HG02973 (cell line): ENCODE measurements at regions not wholly inside any gene's neighbourhood (a gene's known extent, or its start where the extent isn't known, plus 50 kb on each side); places are given as distances from the start of the nearest gene placed in this dataset.

Experiments
- ATAC-seq: cut with Tn5 transposase; IDR thresholded peaks from one replicate; pipeline ENCODE4 v1.9.1; 2021; ENCODE audit warnings: moderate library complexity; ENCODE audit not compliant: unreplicated experiment

GRCh38 chr6:134470457-134470975, 152.6 kb upstream of the SGK1 start:
- ATAC-seq, result no peak

GRCh38 chr6:134469702-134470456, 152.0 kb upstream of the SGK1 start:
- no peak for ATAC-seq

- ATAC-seq, result no peak
These were observed 150.7 kb upstream of the SGK1 start for GRCh38 chr6:134468633-134469032.

- ATAC-seq, result no peak
These were observed 149.7 kb upstream of the SGK1 start for GRCh38 chr6:134467620-134468019.

DNA sequence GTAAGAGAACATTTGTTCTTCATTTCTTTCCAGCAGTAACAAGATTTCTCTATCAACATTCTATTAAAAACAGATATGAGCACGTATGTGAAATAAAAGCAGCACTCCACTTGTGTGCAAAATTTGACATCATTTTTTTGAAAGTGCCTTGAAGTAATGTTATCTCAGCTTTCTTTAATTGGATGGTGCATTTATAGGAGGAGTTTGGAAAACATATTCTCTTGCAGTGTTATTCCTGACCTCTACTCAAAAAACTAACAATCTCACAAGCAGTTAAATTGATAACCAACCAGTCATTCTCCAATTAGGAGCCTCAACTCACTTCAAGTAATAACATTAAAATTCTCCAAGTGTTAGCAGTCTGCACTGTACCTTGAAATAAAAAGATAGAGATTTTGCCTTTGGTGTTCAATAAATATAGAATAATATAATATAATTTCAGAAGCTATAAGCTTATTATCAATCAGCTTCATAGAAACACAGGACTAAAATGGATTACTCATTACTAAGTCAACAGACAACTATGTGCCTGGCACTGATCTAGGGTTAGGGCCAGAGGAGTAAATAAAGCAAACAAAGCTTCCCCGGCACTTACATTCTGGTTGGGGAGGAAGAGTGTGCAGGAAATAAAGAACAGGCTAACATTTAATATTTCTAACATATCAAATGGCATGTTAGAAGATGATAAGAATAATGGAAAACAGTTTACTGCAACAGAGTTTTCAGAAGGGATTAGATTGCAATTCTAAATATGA, 149.0 kb upstream of the SGK1 start:
- ATAC-seq, result no peak

- ATAC-seq, result no peak
These were observed 146.9 kb upstream of the SGK1 start for GRCh38 chr6:134464690-134465411.

- ATAC-seq, result no peak
These were observed 141.1 kb upstream of the SGK1 start for GRCh38 chr6:134458857-134459657.

- ATAC-seq, result no peak
These were observed 140.0 kb upstream of the SGK1 start for GRCh38 chr6:134457941-134458340.

DNA sequence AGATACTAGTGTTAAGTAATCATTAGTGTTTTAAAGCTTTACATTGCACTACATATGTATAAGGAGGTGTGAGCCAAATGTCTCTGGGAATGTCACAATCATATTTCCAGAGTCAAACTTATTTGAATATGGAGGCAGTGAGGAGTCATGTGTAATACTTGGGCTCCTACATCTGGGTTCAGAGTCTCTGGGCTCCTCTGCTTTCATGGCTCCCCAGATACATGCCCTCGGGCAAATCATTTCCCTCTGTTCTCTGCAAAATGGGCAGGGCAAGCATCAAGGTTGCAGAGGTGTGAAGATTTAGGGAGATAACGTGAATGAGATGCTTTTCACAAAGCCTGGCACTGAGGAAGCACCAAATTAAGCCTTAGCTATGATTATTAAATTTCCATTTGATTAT, 138.3 kb upstream of the SGK1 start:
- no peak for ATAC-seq

GRCh38 chr6:134455319-134455718, 137.4 kb upstream of the SGK1 start:
- ATAC-seq, result no peak

DNA sequence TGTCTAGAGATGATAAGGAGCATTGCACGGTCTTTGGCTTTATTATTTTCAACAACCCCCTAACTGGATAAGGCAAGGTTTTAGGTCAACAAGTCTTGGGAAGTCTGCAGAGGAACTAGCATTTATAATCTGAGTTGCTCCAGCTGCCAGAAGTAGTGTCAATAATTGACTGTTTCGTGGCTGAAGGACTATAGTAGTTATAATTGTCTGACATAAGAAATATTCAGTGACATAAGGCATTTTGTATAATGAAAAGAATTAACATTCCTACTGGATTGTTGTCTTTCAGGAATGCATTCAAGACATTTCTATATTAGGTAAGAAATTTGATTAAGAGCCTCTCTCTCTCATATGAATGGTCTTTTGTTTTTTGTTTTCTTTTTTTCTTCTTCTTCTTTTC, 136.9 kb upstream of the SGK1 start:
- no peak for ATAC-seq

DNA sequence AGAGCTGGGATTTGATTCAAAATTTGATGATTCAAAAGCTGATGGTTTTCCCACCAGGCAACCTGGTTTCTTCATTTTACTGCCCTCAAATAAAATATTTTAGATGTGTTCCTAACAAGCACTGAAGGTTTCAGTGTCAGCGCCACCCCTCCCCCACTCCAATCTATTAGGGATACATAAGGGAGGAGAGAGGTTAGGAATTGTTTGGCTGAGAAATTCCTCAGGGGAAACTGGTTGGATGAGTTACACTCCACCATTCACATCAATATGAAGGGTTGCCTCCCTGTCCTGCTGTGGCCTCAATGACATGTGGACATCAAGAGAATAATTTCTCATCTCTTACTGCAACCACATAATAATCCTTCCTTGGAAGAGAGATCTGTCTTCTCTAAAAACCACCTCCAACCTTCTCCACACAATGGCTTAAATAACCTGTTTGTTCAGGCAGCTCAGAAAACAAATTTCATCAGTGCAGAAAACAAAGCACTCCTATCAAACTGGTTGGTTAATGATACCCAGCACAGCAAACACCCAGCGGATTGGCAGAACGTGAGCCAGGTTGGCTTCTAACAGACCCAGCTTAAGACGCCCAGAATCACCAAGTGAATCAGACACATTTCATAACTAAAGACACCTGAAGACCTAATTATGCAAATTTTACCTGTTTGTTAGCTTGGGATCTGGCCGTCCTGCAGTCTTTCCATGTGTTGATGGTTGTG, 136.0 kb upstream of the SGK1 start:
- no peak for ATAC-seq

DNA sequence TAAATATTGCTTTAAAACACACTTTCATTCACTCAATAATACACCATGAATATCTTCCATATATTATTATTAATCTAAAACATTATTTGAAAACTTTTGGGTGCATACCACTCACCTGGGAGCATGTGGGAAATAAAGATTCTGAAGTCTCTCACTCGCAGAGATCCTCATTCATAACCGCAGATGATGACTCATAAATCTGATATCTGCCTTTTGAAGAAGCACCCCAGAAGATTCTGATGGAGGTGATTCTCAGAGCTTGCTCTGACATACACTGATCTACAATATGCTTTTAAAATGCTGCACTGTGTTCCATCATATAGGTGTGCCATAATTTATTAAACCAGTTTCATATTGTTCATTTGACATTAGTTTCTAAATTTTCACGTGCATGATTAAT, 135.0 kb upstream of the SGK1 start:
- no peak for ATAC-seq

- no peak for ATAC-seq
These were observed 133.6 kb upstream of the SGK1 start for GRCh38 chr6:134451529-134451928.

DNA sequence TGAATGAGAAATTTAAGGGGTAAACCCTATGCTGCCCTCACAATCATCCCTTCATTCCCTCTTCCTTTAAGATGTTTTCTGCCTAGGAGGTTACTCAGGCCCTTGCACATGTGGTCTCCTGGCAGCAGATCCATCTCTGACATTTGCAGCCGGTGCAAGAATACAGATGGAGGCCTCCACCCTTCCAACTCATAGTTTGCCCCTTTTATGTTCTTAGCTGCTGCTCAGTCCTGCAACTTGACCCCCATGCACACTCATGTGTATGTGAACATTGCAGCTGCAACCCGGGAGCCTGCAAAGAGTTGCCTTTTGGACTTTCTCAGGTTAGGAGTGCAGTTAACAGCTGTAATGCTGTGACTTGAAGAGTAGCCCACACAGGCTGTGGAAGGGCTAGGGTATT, 131.9 kb upstream of the SGK1 start:
- ATAC-seq, result no peak

DNA sequence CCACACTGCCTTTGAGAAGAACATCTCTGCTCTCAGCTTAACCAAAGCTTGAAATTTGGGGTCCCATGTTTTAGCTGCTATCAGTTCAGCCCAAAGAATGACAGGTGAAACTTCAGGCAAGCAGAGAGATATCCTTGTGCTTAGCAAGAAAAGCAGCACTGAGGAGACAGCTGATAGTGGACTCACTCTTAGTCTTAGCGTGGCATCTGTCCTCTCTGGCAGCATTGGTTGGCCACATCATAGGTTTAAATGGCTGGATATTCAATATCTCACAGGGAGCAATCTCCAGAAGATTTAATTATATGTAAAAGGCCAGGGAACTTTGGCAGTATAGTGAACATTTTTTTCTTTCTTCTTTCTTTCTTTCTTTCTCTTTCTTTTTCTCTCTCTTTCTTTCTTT, 131.1 kb upstream of the SGK1 start:
- ATAC-seq, result no peak

DNA sequence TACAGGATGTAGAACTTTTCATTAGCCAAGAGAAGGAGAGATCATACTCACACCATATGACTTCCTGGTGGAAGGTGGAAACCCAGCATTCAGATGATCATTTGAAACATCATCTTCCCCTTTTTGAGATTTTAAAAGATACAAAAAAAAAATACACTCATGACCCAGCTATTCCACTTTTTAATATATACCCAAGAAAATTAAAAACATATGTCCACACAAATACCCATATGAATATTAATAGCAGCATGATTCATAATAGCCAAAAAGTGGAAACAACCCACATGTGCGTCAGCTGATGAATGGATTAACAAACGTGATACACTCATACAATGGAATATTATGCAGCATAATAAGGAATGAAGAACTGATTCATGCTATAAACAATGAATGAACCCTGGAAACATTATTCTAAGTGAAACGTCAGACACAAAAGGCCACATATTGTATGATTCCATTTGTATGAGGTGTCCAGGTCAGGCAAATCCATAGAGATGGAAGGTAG, 130.0 kb upstream of the SGK1 start:
- no peak for ATAC-seq

- no peak for ATAC-seq
These were observed 129.5 kb upstream of the SGK1 start for GRCh38 chr6:134447423-134447822.

DNA sequence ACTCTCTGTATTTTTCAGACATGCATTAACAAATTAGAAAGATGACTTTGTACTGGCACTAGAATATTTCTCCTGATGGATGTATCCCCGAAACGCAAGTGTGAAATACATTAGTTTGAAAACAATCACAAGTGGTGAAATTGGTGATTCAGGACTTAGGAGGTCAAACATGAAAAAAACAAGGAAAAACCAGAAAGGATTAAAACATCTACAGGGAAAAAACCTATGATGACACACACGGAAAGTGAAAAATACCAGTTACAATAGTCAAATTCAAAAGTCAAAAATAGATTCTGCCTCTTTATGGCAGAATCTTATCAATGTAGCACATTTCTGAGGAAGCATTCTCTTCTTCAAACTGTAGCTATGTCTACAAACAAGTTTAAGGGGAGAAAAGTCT, 129.0 kb upstream of the SGK1 start:
- no peak for ATAC-seq
